ENCODE measurements at regions not wholly inside any gene's neighbourhood (a gene's known extent, or its start where the extent isn't known, plus 50 kb on each side); places are given as distances from the start of the nearest gene placed in this dataset.
"Not testable (repeated sequence)": the region's sequence is repeated elsewhere in the genome, so short reads cannot be mapped to it uniquely, and the experiment has no call there.

- no peak for TF ChIP-seq CTCF (IDR thresholded peaks at IDR 0.05; ENCODE audit: low read depth, low read length)
- no peak overlapping the region for H3K4me3 ChIP-seq (ENCODE audit: low read depth, low read length)
Observed at GRCh38 chr3:177899275-177900067, 636.8 kb upstream of the KCNMB2 start.

- no peak for TF ChIP-seq CTCF (IDR thresholded peaks at IDR 0.05; ENCODE audit: low read depth, low read length)
- no peak overlapping the region for H3K4me3 ChIP-seq (ENCODE audit: low read depth, low read length)
Observed at GRCh38 chr3:177902876-177903275, 633.4 kb upstream of the KCNMB2 start.

GRCh38 chr3:177904621-177905020, 631.6 kb upstream of the KCNMB2 start:
- no peak for TF ChIP-seq CTCF (IDR thresholded peaks at IDR 0.05; ENCODE audit: low read depth, low read length)
- no peak overlapping the region for H3K4me3 ChIP-seq (ENCODE audit: low read depth, low read length)

- no peak overlapping the region for H3K4me3 ChIP-seq (ENCODE audit: low read depth, low read length)
- no peak for TF ChIP-seq CTCF (IDR thresholded peaks at IDR 0.05; ENCODE audit: low read depth, low read length)
Observed at GRCh38 chr3:177905173-177906125, 630.8 kb upstream of the KCNMB2 start.

- no peak overlapping the region for H3K4me3 ChIP-seq (ENCODE audit: low read depth, low read length)
- TF ChIP-seq CTCF (IDR thresholded peaks at IDR 0.05; ENCODE audit: low read depth, low read length): no peak
Observed at GRCh38 chr3:177906126-177906511, 630.1 kb upstream of the KCNMB2 start.

GRCh38 chr3:177906578-177907229, 629.5 kb upstream of the KCNMB2 start:
- H3K4me3 ChIP-seq (ENCODE audit: low read depth, low read length): no peak overlapping the region
- TF ChIP-seq CTCF (IDR thresholded peaks at IDR 0.05; ENCODE audit: low read depth, low read length): no peak

- not testable (repeated sequence) for H3K4me3 ChIP-seq (ENCODE audit: low read depth, low read length)
Observed at GRCh38 chr3:177909530-177909929, 626.7 kb upstream of the KCNMB2 start.

Measured in WI38 (cell line).